Activated CD8-positive, alpha-beta T cell treated with anti-CD3 and anti-CD28 coated beads for 36 hours (primary cell): ENCODE measurements at regions not wholly inside any gene's neighbourhood (a gene's known extent, or its start where the extent isn't known, plus 50 kb on each side); places are given as distances from the start of the nearest gene placed in this dataset.
A peak's percentile ranks its signal among the peaks of the same experiment; 100 is the strongest.

Experiments used
- ATAC-seq: fragments of 200-7000 bp; cut with Tn5 transposase; one replicate; pipeline ENCODE4 v1.10.0; 2021; ENCODE audit warnings: mild to moderate bottlenecking, moderate library complexity
- CTCF ChIA-PET: fragments of 350-600 bp; sonication (Branson Sonifier 250); formaldehyde crosslinking; loops from one replicate; lab custom pipeline; 2021; ENCODE audit warnings: antibody characterized with exemption; lab: Charles Lee
- POLR2A ChIA-PET: fragments of 350-600 bp; sonication (Branson Sonifier 250); formaldehyde crosslinking; loops from one replicate; lab custom pipeline; 2021; ENCODE audit warnings: antibody characterized with exemption; lab: Charles Lee
- DNase-seq: peaks from one replicate; pipeline ENCODE4 v3.0.0-alpha.2; 2020
- H3K27ac Mint-ChIP-seq: one replicate; pipeline ENCODE4 v1.8.0; 2021; ENCODE audit warnings: mild to moderate bottlenecking, mixed read lengths
- H3K27me3 Mint-ChIP-seq: one replicate; pipeline ENCODE4 v1.8.0; 2021; ENCODE audit warnings: mixed read lengths
- H3K36me3 Mint-ChIP-seq: one replicate; pipeline ENCODE4 v1.8.0; 2021; ENCODE audit warnings: low read depth, mixed read lengths
- H3K4me1 Mint-ChIP-seq: one replicate; pipeline ENCODE4 v1.8.0; 2021; ENCODE audit warnings: low read depth, mixed read lengths
- H3K4me3 Mint-ChIP-seq: one replicate; pipeline ENCODE4 v1.8.0; 2021; ENCODE audit warnings: mild to moderate bottlenecking, moderate library complexity, mixed read lengths
- H3K9me3 Mint-ChIP-seq: one replicate; pipeline ENCODE4 v1.8.0; 2021; ENCODE audit warnings: mixed read lengths
- intact Hi-C: fragments of 100-400 bp; cut with micrococcal nuclease; formaldehyde crosslinking; loops from one replicate; pipeline ENCODE4 v1.10.0; 2022
- TF ChIP-seq, protein P1 (sequence below): fragments of 200-600 bp; IDR thresholded peaks from one replicate; pipeline ENCODE4 v1.8.0; 2022; ENCODE audit warnings: antibody characterized with exemption, mild to moderate bottlenecking

DNA sequence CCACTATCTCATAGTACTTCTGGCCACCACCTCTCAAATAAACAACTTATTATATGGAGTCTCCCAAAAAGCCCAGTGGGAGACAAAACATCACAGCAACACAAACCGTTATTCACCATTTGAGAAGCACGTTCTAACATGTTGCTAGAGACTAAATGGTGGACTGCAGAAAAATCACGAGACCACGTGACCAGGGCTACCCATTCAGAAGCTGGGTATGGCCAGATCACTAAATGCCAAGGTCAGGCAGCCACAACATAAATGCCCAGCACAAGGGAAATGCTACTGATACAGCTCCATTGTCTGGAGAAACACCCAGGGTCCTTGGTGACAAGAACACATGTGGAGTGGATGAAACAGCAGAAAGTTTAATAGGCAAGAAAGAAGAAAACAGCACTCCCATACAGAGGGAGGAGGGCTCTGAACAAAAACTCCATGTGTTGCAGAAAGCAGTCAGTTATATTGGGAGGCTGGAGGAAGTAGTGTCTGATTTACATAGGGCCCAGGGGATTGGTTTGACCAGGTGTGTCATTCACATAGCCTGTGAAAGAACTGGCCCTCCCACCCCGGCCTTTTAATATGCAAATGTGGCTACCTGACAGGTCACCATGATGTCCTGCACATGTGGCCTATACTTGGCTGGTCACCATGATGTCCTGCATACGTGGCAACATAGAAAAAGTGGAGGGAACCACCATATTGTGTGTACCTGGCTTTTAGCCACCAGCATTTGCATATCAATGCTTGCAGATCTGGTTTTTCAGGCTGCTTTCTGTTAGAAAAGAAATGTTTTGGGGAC lies 97.2 kb downstream of the TRIM36 start:
- H3K4me3 Mint-ChIP-seq = no peak overlapping the region
- peaks cover 26% of the 10 kb centered on the region for H3K27me3 Mint-ChIP-seq
- ATAC-seq (no peak), DNase-seq (no peak)
- peaks cover 2% of the 10 kb centered on the region for H3K9me3 Mint-ChIP-seq
- POLR2A ChIA-PET = no interaction called here
- H3K27ac Mint-ChIP-seq = no peak overlapping the region
- H3K4me1 Mint-ChIP-seq = peaks cover 19% of the 10 kb centered on the region
- no peaks in the 10 kb centered on the region for H3K36me3 Mint-ChIP-seq
- intact Hi-C loops = no loop called here
- TF ChIP-seq, protein P1, sequence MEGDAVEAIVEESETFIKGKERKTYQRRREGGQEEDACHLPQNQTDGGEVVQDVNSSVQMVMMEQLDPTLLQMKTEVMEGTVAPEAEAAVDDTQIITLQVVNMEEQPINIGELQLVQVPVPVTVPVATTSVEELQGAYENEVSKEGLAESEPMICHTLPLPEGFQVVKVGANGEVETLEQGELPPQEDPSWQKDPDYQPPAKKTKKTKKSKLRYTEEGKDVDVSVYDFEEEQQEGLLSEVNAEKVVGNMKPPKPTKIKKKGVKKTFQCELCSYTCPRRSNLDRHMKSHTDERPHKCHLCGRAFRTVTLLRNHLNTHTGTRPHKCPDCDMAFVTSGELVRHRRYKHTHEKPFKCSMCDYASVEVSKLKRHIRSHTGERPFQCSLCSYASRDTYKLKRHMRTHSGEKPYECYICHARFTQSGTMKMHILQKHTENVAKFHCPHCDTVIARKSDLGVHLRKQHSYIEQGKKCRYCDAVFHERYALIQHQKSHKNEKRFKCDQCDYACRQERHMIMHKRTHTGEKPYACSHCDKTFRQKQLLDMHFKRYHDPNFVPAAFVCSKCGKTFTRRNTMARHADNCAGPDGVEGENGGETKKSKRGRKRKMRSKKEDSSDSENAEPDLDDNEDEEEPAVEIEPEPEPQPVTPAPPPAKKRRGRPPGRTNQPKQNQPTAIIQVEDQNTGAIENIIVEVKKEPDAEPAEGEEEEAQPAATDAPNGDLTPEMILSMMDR = no peak
- CTCF ChIA-PET = no interaction called here

DNA sequence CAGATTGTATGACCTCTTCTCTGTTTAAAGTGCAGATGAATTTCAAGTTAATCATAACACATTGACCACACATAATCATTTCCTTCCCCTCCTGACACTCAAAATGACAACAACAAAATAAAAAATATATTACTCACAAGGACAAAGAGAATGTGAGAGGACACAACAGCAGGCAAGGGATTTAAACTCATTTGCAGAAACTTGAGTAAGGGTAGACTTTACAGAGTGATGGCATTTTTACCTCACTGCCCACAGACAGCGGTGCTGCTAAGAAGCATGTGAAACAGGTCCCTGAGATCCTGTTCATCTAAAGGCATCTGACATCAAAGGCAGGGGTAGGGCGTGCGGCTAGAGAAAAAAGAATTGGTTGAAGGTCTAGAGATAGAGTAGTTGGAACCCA lies 99.0 kb downstream of the TRIM36 start:
- TF ChIP-seq, protein P1 = no peak
- H3K9me3 Mint-ChIP-seq = peaks cover 2% of the 10 kb centered on the region
- peaks cover 26% of the 10 kb centered on the region for H3K27me3 Mint-ChIP-seq
- H3K4me3 Mint-ChIP-seq = no peak overlapping the region
- intact Hi-C loops = no loop called here
- H3K36me3 Mint-ChIP-seq = no peaks in the 10 kb centered on the region
- CTCF ChIA-PET = interaction anchor here (0.7 to 2.0 kb wide), 2 partner anchors 27 to 35 kb away, joined by 3 to 7 read pairs; no protein-coding TSS in a partner anchor
- H3K4me1 Mint-ChIP-seq = peaks cover 19% of the 10 kb centered on the region
- ATAC-seq (no peak), DNase-seq (no peak)
- H3K27ac Mint-ChIP-seq = no peak overlapping the region
- POLR2A ChIA-PET = no interaction called here

DNA sequence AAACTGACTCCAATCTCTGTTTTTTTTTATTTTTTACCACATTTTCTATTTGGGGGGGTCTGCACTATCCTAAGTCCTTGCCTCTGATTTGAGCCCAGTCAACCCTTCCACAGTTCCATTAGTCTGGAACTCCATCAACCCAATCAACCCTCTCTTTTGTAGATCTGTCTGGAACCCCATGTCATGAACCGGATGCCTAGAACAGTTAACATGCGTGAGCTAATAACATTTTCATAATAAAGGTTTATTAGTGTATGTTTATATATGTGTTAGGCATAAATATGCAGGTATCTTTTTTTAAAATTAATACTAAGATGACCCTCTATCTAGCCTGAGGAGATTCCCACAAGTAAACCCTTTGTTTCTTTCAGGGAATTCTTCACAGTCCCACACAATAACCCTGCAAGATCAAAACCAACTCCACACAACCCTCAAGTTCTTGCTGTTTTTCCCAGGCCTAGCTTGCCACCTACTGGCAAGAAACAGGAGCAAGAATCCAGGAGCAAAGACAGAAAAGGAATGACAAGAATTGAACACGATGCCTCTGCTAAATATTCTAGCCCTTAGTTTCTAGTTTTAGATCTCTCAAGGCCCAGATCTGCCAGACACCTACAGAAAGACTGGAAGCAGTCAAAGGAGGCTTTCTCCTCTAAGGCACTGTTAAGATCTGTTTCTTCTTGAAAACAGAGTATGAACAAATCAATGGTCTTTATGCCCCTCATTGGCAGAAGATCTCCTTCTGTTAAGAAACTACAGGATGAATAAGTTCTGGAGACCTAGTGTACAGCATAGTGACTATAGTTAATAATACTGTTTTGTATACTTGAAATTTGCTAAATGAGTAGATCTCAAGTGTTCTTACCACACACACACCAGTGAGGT lies 100.4 kb downstream of the TRIM36 start:
- Mint-ChIP-seq H3K9me3 (peaks cover 2% of the 10 kb centered on the region), H3K27ac (peak overlapping the region; percentile 41), H3K4me3 (no peak overlapping the region), H3K27me3 (peaks cover 20% of the 10 kb centered on the region), H3K36me3 (no peaks in the 10 kb centered on the region), H3K4me1 (peaks cover 19% of the 10 kb centered on the region)
- ATAC-seq = peak; percentile 18
- intact Hi-C loops = no loop called here
- POLR2A ChIA-PET = interaction anchor here (1.0 kb wide), 1 partner anchor 173 kb away, joined by 3 read pairs; no protein-coding TSS in a partner anchor
- TF ChIP-seq, protein P1 = peak; percentile 46
- CTCF ChIA-PET = interaction anchor here (0.7 to 2.0 kb wide), 7 partner anchors 12 to 1888 kb away, joined by 3 to 7 read pairs (median 4); no protein-coding TSS in a partner anchor
- peak; percentile 10 for DNase-seq

DNA sequence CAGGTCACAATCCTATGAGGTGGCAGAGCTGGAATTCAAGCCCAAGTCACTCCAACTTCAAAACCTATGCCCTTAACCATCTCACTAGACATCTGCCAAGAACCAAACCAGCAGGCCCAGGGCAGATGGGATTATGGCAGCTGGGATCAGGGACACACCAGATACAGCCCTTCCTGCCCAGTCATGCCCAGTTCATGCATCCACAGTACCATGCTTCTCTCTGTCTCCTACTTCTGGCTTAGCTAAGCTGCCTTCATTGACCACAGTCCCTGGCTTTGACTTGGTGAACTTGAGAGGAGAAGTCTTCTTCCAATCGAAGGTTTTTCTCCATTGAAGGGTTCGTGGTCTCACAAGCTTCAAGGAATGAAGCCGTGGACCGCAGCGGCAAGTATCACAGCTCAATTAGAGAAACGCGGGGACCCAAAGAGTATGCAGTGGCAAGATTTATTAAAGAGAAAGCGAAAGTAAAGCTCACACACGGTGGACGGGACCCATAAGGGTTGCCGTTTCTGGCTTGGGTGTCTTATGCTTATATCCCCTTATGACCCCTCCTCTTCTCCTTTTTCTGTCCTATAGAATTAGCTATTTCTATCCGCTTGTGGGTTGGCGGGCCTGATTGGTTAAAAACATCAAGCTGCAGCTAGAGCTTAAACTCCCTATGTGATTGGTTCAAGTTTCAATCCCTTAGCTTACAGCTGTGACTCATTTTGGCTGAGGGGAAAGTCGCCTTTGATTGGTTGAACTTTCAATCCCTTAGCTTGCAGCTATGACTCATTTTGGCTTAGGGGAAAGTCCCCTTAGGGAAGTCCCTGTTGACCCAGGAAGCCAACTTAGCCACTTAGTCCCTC lies 101.2 kb downstream of the TRIM36 start:
- TF ChIP-seq, protein P1 = no peak
- H3K27ac Mint-ChIP-seq = peak overlapping the region; percentile 41
- peaks cover 19% of the 10 kb centered on the region for H3K4me1 Mint-ChIP-seq
- peak; percentile 70 for DNase-seq
- H3K27me3 Mint-ChIP-seq = peaks cover 20% of the 10 kb centered on the region
- no peaks in the 10 kb centered on the region for H3K36me3 Mint-ChIP-seq
- CTCF ChIA-PET = interaction anchor here (0.7 to 1.7 kb wide), 5 partner anchors 11 to 1887 kb away, joined by 3 to 5 read pairs (median 4); no protein-coding TSS in a partner anchor
- peak; percentile 86 for ATAC-seq
- peaks cover 2% of the 10 kb centered on the region for H3K9me3 Mint-ChIP-seq
- POLR2A ChIA-PET = interaction anchor here (1.0 kb wide), 1 partner anchor 174 kb away, joined by 3 read pairs; no protein-coding TSS in a partner anchor
- H3K4me3 Mint-ChIP-seq = no peak overlapping the region
- intact Hi-C loops = no loop called here
